Endothelial cell of umbilical vein (primary cell): ENCODE measurements at regions not wholly inside any gene's neighbourhood (a gene's known extent, or its start where the extent isn't known, plus 50 kb on each side); places are given as distances from the start of the nearest gene placed in this dataset.

ENCODE experiments used
- BruUV-seq: library from RNA; stranded (reverse); fragments of 400-500 nt; replicated peaks from 2 replicates; lab custom pipeline; 2021; lab: Mats Ljungman, UMichigan
- CTCF ChIA-PET: fragments of 300-600, 350-600 bp; sonication (Branson Sonifier 250); formaldehyde crosslinking; loops from one replicate; lab custom pipeline; 2021; ENCODE audit warnings: antibody characterized with exemption, inconsistent platforms; lab: Charles Lee
- POLR2A ChIA-PET: fragments of 300-600, 350-600 bp; sonication (Branson Sonifier 250); formaldehyde crosslinking; loops from one replicate; lab custom pipeline; 2021; ENCODE audit warnings: antibody characterized with exemption, inconsistent platforms; lab: Charles Lee
- DNase-seq: peaks from one replicate; pipeline ENCODE4 v3.0.0-alpha.2; 2011; ENCODE audit warnings: low read depth, low spot score
- FAIRE-seq: peaks from 2 replicates; lab custom pipeline; 2011; peaks lifted over from hg19 to GRCh38; lab: Jason Lieb, UNC
- H2AFZ ChIP-seq: 2 replicates; pipeline ENCODE4 v1.6.0; 2012; ENCODE audit warnings: low read depth, low read length, control low read depth, inconsistent platforms
- H3K27ac ChIP-seq: 2 replicates; pipeline ENCODE4 v1.5.1; 2011; ENCODE audit warnings: low read depth, mild to moderate bottlenecking, control low read depth, low read length, moderate library complexity; ENCODE audit not compliant: insufficient read depth
- H3K27me3 ChIP-seq, 2 experiments: 2 replicates each; pipeline versions ENCODE4 v1.6.0 to v1.6.1; 2011; ENCODE audit warnings: low read length in 2 of 2, mixed read lengths in 1 of 2; ENCODE audit not compliant: control insufficient read depth in 2 of 2, insufficient read depth in 2 of 2
- H3K36me3 ChIP-seq, 2 experiments: 2 replicates in 1 of 2; 3 replicates in 1 of 2; pipeline ENCODE4 v1.5.1; 2011; ENCODE audit warnings: low read length in 2 of 2, mild to moderate bottlenecking in 1 of 2, moderate library complexity in 1 of 2; ENCODE audit not compliant: control insufficient read depth in 2 of 2, insufficient read depth in 2 of 2; ENCODE audit errors: extremely low read depth in 1 of 2
- H3K4me1 ChIP-seq: 3 replicates; pipeline ENCODE4 v1.5.1; 2011; ENCODE audit warnings: mild to moderate bottlenecking, low read length; ENCODE audit not compliant: control insufficient read depth, insufficient read depth; ENCODE audit errors: extremely low read depth
- H3K4me2 ChIP-seq: 2 replicates; pipeline ENCODE4 v1.6.1; 2011; ENCODE audit warnings: low read length, control low read depth, mixed read lengths; ENCODE audit not compliant: insufficient read depth
- H3K4me3 ChIP-seq, 3 experiments: fragments of 200-600 bp in 1 of 3; sonication (generic), shearing (Covaris generic) in 1 of 3; replicated peaks in 1 of 3; 2 replicates each; pipeline ENCODE4 v1.5.1; 2011 to 2016; ENCODE audit warnings: control low read depth in 3 of 3, low read length in 3 of 3, mild to moderate bottlenecking in 2 of 3, inconsistent platforms in 1 of 3, low read depth in 1 of 3, moderate library complexity in 1 of 3; ENCODE audit not compliant: insufficient read depth in 1 of 3
- H3K79me2 ChIP-seq: 2 replicates; pipeline ENCODE4 v1.6.0; 2012; ENCODE audit warnings: low read length, inconsistent platforms; ENCODE audit not compliant: control insufficient read depth, insufficient read depth
- H3K9ac ChIP-seq: replicated peaks from 2 replicates; pipeline ENCODE3; 2011; ENCODE audit warnings: low read length, control low read depth; ENCODE audit not compliant: insufficient read depth; ENCODE audit errors: extremely low read depth
- H3K9me1 ChIP-seq: replicated peaks from 3 replicates; pipeline ENCODE4 v1.6.0; 2011; ENCODE audit warnings: mild to moderate bottlenecking, low read length; ENCODE audit not compliant: control insufficient read depth, insufficient read depth; ENCODE audit errors: extremely low read depth
- H3K9me3 ChIP-seq: replicated peaks from 2 replicates; pipeline ENCODE4 v1.5.1; 2012; ENCODE audit warnings: low read length, inconsistent platforms; ENCODE audit not compliant: control insufficient read depth, insufficient read depth
- H4K20me1 ChIP-seq: replicated peaks from 2 replicates; pipeline ENCODE3; 2011; ENCODE audit warnings: mild to moderate bottlenecking, low read length; ENCODE audit not compliant: control insufficient read depth, insufficient read depth; ENCODE audit errors: extremely low read depth
- EZH2 ChIP-seq: IDR thresholded peaks from 2 replicates; pipeline ENCODE4 v1.6.1; 2012; ENCODE audit warnings: borderline replicate concordance, low read depth, mild to moderate bottlenecking, moderate library complexity, low read length, inconsistent platforms; ENCODE audit not compliant: severe bottlenecking
- FOS ChIP-seq: IDR thresholded peaks from 2 replicates; pipeline ENCODE4 v1.6.1; 2011; ENCODE audit warnings: mild to moderate bottlenecking, low read length, moderate library complexity, borderline replicate concordance; ENCODE audit not compliant: insufficient read depth
- GATA2 ChIP-seq: IDR thresholded peaks from 2 replicates; pipeline ENCODE4 v1.7.0; 2011; ENCODE audit warnings: low read depth, mild to moderate bottlenecking, moderate library complexity, mixed read lengths, low read length; ENCODE audit not compliant: insufficient read length, insufficient read depth
- JUN ChIP-seq: IDR thresholded peaks from 2 replicates; pipeline ENCODE4 v1.6.1; 2011; ENCODE audit warnings: borderline replicate concordance, low read depth; ENCODE audit not compliant: insufficient read length, insufficient read depth
- MYC ChIP-seq: IDR thresholded peaks from one replicate; pipeline ENCODE4 v1.6.1; 2011; ENCODE audit warnings: mild to moderate bottlenecking, low read depth, low read length
- POLR2A ChIP-seq: IDR thresholded peaks from 2 replicates; pipeline ENCODE4 v1.6.1; 2012; ENCODE audit warnings: low read depth, mild to moderate bottlenecking, control low read depth, low read length
- POLR2AphosphoS5 ChIP-seq: IDR thresholded peaks from 2 replicates; pipeline ENCODE4 v1.6.1; 2012; ENCODE audit warnings: low read depth, mild to moderate bottlenecking, control low read depth, low read length, moderate library complexity; ENCODE audit not compliant: insufficient read depth
- dilution Hi-C: fragments of 300-500 bp; cut with MboI; formaldehyde crosslinking; loops from one replicate; pipeline ENCODE4 v1.15.0; 2019; ENCODE audit warnings: low sequenced_read_pairs; ENCODE audit not compliant: extremely low pct_ligation_motif_present
- intact Hi-C: fragments of 100-400 bp; cut with micrococcal nuclease; formaldehyde crosslinking; loops from one replicate; pipeline ENCODE4 v1.10.0; 2022
- TF ChIP-seq, protein P1 (sequence below): IDR thresholded peaks from 2 replicates; pipeline ENCODE4 v1.6.1; 2011; ENCODE audit not compliant: insufficient read depth, insufficient read length
- TF ChIP-seq, protein P2 (sequence below), 2 donors: IDR thresholded peaks; 1 replicate in 1 of 2; 2 replicates in 1 of 2; pipeline ENCODE4 v1.5.1; 2011; ENCODE audit warnings: low read length in 2 of 2, mild to moderate bottlenecking in 2 of 2, moderate library complexity in 2 of 2, control low read depth in 1 of 2, inconsistent platforms in 1 of 2, low read depth in 1 of 2; ENCODE audit not compliant: insufficient read depth in 1 of 2; ENCODE audit errors: extremely low read depth in 1 of 2

DNA sequence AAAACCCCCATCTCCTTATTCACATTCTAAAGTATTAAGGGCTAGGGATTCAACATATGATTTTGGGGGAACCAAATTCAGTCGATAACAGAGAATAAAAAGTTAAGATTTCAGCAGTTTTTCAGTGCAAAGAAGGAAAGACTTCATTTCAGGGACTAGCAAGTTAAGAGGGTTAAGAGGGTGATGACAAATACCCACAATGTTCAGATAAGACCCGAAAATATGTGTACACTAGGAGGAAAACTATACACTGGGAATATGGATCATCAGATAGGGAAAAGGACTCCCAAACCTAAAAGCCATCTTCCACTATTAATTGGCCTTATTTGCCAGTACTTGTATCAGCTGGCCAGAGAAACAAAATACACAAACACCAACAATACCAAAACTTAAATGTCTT is 824.2 kb downstream of the SLC16A7 start:
- dilution Hi-C loops, result no loop called here
- FAIRE-seq (no peak), DNase-seq (no peak)
- intact Hi-C loops, result no loop called here
- no peak overlapping the region for H3K27ac ChIP-seq
- no peaks in the 10 kb centered on the region for H3K4me1 ChIP-seq
- H3K9ac ChIP-seq, result no peak overlapping the region
- H3K9me3 ChIP-seq, result peaks cover 2% of the 10 kb centered on the region
- CTCF ChIA-PET, result no interaction called here
- no peaks in the 10 kb centered on the region for H3K27me3 ChIP-seq
- H3K79me2 ChIP-seq, result no peaks in the 10 kb centered on the region
- no peaks in the 10 kb centered on the region for H3K9me1 ChIP-seq
- no peak overlapping the region for H3K4me2 ChIP-seq
- POLR2A ChIA-PET, result no interaction called here
- no peak overlapping the region for H3K4me3 ChIP-seq
- H4K20me1 ChIP-seq, result no peaks in the 10 kb centered on the region
- H2AFZ ChIP-seq, result no peak overlapping the region
- TF ChIP-seq POLR2AphosphoS5 (no peak), GATA2 (no peak), FOS (no peak), MYC (no peak), EZH2 (no peak), JUN (no peak), POLR2A (no peak)
- TF ChIP-seq, protein P1, sequence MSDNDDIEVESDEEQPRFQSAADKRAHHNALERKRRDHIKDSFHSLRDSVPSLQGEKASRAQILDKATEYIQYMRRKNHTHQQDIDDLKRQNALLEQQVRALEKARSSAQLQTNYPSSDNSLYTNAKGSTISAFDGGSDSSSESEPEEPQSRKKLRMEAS, result no peak
- TF ChIP-seq, protein P2, sequence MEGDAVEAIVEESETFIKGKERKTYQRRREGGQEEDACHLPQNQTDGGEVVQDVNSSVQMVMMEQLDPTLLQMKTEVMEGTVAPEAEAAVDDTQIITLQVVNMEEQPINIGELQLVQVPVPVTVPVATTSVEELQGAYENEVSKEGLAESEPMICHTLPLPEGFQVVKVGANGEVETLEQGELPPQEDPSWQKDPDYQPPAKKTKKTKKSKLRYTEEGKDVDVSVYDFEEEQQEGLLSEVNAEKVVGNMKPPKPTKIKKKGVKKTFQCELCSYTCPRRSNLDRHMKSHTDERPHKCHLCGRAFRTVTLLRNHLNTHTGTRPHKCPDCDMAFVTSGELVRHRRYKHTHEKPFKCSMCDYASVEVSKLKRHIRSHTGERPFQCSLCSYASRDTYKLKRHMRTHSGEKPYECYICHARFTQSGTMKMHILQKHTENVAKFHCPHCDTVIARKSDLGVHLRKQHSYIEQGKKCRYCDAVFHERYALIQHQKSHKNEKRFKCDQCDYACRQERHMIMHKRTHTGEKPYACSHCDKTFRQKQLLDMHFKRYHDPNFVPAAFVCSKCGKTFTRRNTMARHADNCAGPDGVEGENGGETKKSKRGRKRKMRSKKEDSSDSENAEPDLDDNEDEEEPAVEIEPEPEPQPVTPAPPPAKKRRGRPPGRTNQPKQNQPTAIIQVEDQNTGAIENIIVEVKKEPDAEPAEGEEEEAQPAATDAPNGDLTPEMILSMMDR (IDR thresholded peaks at IDR 0.05; ENCODE audit: extremely low read depth in 1 of 2, insufficient read depth in 1 of 2, low read depth in 1 of 2, low read length in 2 of 2), result no peak
- no peaks in the 10 kb centered on the region for H3K36me3 ChIP-seq
- BruUV-seq, result no TSS peak
